ENCODE measurements at regions not wholly inside any gene's neighbourhood (a gene's known extent, or its start where the extent isn't known, plus 50 kb on each side); places are given as distances from the start of the nearest gene placed in this dataset.

- TF ChIP-seq CTCF (conservative IDR thresholded peaks at IDR 0.05) (no peak), ZFX (IDR thresholded peaks at IDR 0.05) (no peak)
Observed at GRCh38 chr6:153862139-153862538, 176.9 kb upstream of the OPRM1 start.
